GM19397 (cell line): ENCODE measurements at regions not wholly inside any gene's neighbourhood (a gene's known extent, or its start where the extent isn't known, plus 50 kb on each side); places are given as distances from the start of the nearest gene placed in this dataset.
A peak's percentile ranks its signal among the peaks of the same experiment; 100 is the strongest.

Source experiments
- ATAC-seq: cut with Tn5 transposase; IDR thresholded peaks from one replicate; pipeline ENCODE4 v1.9.1; 2021; ENCODE audit warnings: mild to moderate bottlenecking, moderate library complexity; ENCODE audit not compliant: unreplicated experiment

GRCh38 chr4:81580346-81580993, 108.8 kb upstream of the RASGEF1B start:
- no peak for ATAC-seq

GRCh38 chr4:81577392-81577791, 105.7 kb upstream of the RASGEF1B start:
- no peak for ATAC-seq

- ATAC-seq, result no peak
Observed at GRCh38 chr4:81574991-81575390, 103.3 kb upstream of the RASGEF1B start.

- no peak for ATAC-seq
Observed at GRCh38 chr4:81573840-81574239, 102.1 kb upstream of the RASGEF1B start.

GRCh38 chr4:81572402-81572801, 100.7 kb upstream of the RASGEF1B start:
- ATAC-seq, result no peak

GRCh38 chr4:81571105-81571504, 99.4 kb upstream of the RASGEF1B start:
- ATAC-seq, result no peak

- no peak for ATAC-seq
Observed at GRCh38 chr4:81566161-81566591, 94.5 kb upstream of the RASGEF1B start.

- no peak for ATAC-seq
Observed at GRCh38 chr4:81565142-81565870, 93.6 kb upstream of the RASGEF1B start.

GRCh38 chr4:81564025-81564424, 92.3 kb upstream of the RASGEF1B start:
- no peak for ATAC-seq

- ATAC-seq, result peak; percentile 94
Observed at GRCh38 chr4:81562093-81562492, 90.4 kb upstream of the RASGEF1B start.

- no peak for ATAC-seq
Observed at GRCh38 chr4:81557306-81557705, 85.6 kb upstream of the RASGEF1B start.

- no peak for ATAC-seq
Observed at GRCh38 chr4:81555489-81555888, 83.8 kb upstream of the RASGEF1B start.

GRCh38 chr4:81552086-81552485, 80.4 kb upstream of the RASGEF1B start:
- no peak for ATAC-seq

- no peak for ATAC-seq
Observed at GRCh38 chr4:81550388-81550859, 78.7 kb upstream of the RASGEF1B start.

GRCh38 chr4:81549984-81550383, 78.3 kb upstream of the RASGEF1B start:
- no peak for ATAC-seq

- no peak for ATAC-seq
Observed at GRCh38 chr4:81546777-81547176, 75.1 kb upstream of the RASGEF1B start.

GRCh38 chr4:81541161-81541945, 69.6 kb upstream of the RASGEF1B start:
- no peak for ATAC-seq

- ATAC-seq, result no peak
Observed at GRCh38 chr4:81538716-81539427, 67.2 kb upstream of the RASGEF1B start.

GRCh38 chr4:81531410-81531809, 59.7 kb upstream of the RASGEF1B start:
- ATAC-seq, result no peak

- ATAC-seq, result no peak
Observed at GRCh38 chr4:81528979-81529378, 57.3 kb upstream of the RASGEF1B start.

GRCh38 chr4:81528200-81528599, 56.5 kb upstream of the RASGEF1B start:
- no peak for ATAC-seq
